HG03066 (cell line): ENCODE measurements at regions not wholly inside any gene's neighbourhood (a gene's known extent, or its start where the extent isn't known, plus 50 kb on each side); places are given as distances from the start of the nearest gene placed in this dataset.
"Not testable (repeated sequence)": the region's sequence is repeated elsewhere in the genome, so short reads cannot be mapped to it uniquely, and the experiment has no call there.

ENCODE experiments used
- ATAC-seq: cut with Tn5 transposase; IDR thresholded peaks from one replicate; pipeline ENCODE4 v1.9.1; 2021; ENCODE audit warnings: low read depth; ENCODE audit not compliant: unreplicated experiment

- no peak for ATAC-seq
Observed at GRCh38 chr9:29966247-29966646, 2393.0 kb upstream of the C9orf72 start.

- ATAC-seq: no peak
Observed at GRCh38 chr9:29968831-29969230, 2395.6 kb upstream of the C9orf72 start.

GRCh38 chr9:29969408-29969807 is 2396.1 kb upstream of the C9orf72 start:
- ATAC-seq: no peak

GRCh38 chr9:29969856-29970647 is 2396.8 kb upstream of the C9orf72 start:
- no peak for ATAC-seq

- no peak for ATAC-seq
Observed at GRCh38 chr9:29974197-29974596, 2400.9 kb upstream of the C9orf72 start.

- ATAC-seq: no peak
Observed at GRCh38 chr9:29976981-29977380, 2403.7 kb upstream of the C9orf72 start.

GRCh38 chr9:29981013-29981412 is 2403.4 kb upstream of the ACO1 start:
- ATAC-seq: no peak

- ATAC-seq: no peak
Observed at GRCh38 chr9:29999645-30000044, 2384.8 kb upstream of the ACO1 start.

- ATAC-seq: no peak
Observed at GRCh38 chr9:30010691-30011090, 2373.8 kb upstream of the ACO1 start.

- no peak for ATAC-seq
Observed at GRCh38 chr9:30012622-30013021, 2371.8 kb upstream of the ACO1 start.

- no peak for ATAC-seq
Observed at GRCh38 chr9:30015073-30015472, 2369.4 kb upstream of the ACO1 start.

- no peak for ATAC-seq
Observed at GRCh38 chr9:30020161-30020560, 2364.3 kb upstream of the ACO1 start.

- ATAC-seq: no peak
Observed at GRCh38 chr9:30035761-30036160, 2348.7 kb upstream of the ACO1 start.

GRCh38 chr9:30036558-30036957 is 2347.9 kb upstream of the ACO1 start:
- ATAC-seq: no peak

GRCh38 chr9:30039712-30040111 is 2344.7 kb upstream of the ACO1 start:
- ATAC-seq: no peak

GRCh38 chr9:30048396-30048795 is 2336.0 kb upstream of the ACO1 start:
- ATAC-seq: no peak

- no peak for ATAC-seq
Observed at GRCh38 chr9:30058463-30058862, 2326.0 kb upstream of the ACO1 start.

GRCh38 chr9:30060976-30061375 is 2323.5 kb upstream of the ACO1 start:
- no peak for ATAC-seq

- ATAC-seq: no peak
Observed at GRCh38 chr9:30065888-30066287, 2318.6 kb upstream of the ACO1 start.

GRCh38 chr9:30069236-30069635 is 2315.2 kb upstream of the ACO1 start:
- ATAC-seq: not testable (repeated sequence)

- no peak for ATAC-seq
Observed at GRCh38 chr9:30075022-30075421, 2309.4 kb upstream of the ACO1 start.

GRCh38 chr9:30075451-30076199 is 2308.8 kb upstream of the ACO1 start:
- ATAC-seq: peak; percentile 80
